Transverse colon (tissue), 4 donors: ENCODE measurements at regions not wholly inside any gene's neighbourhood (a gene's known extent, or its start where the extent isn't known, plus 50 kb on each side); places are given as distances from the start of the nearest gene placed in this dataset.

Experiments used
- CTCF ChIP-seq, 5 experiments: fragments of 200-600 bp in 3 of 5; fragments of 450-650 bp in 2 of 5; sonication (generic) in 3 of 5; IDR thresholded peaks; 1 replicate in 2 of 5; 2 replicates in 3 of 5; pipeline ENCODE4 v1.5.1; 2016 to 2017; ENCODE audit warnings: antibody characterized with exemption in 5 of 5, inconsistent platforms in 3 of 5, mild to moderate bottlenecking in 2 of 5, moderate library complexity in 1 of 5
- EP300 ChIP-seq: sonication (generic); formaldehyde crosslinking; IDR thresholded peaks from one replicate; pipeline ENCODE4 v1.6.1; 2017; ENCODE audit warnings: antibody characterized with exemption, low read depth
- POLR2A ChIP-seq: fragments of 450-650 bp; IDR thresholded peaks from one replicate; pipeline ENCODE4 v1.6.1; 2016; ENCODE audit warnings: antibody characterized with exemption, mild to moderate bottlenecking, moderate library complexity
- POLR2AphosphoS5 ChIP-seq, 3 donors: sonication (generic); formaldehyde crosslinking; IDR thresholded peaks; one replicate each; pipeline ENCODE4 v1.6.1; 2016; ENCODE audit warnings: antibody characterized with exemption in 3 of 3

GRCh38 chr2:12087175-12087574, 340.7 kb downstream of the LPIN1 start:
- TF ChIP-seq CTCF (IDR thresholded peaks at IDR 0.05) = no peak
- TF ChIP-seq POLR2AphosphoS5 (IDR thresholded peaks at IDR 0.05) = no peak
- TF ChIP-seq EP300 = no peak
- TF ChIP-seq POLR2A = no peak
